Hematopoietic multipotent progenitor cell (in vitro differentiated cells): ENCODE measurements at regions not wholly inside any gene's neighbourhood (a gene's known extent, or its start where the extent isn't known, plus 50 kb on each side); places are given as distances from the start of the nearest gene placed in this dataset.

Experiments used
- DNase-seq, 3 donors: peaks; one replicate each; pipeline ENCODE4 v3.0.0-alpha.2; 2011 to 2015; ENCODE audit warnings: low read depth in 2 of 3, low spot score in 2 of 3

DNA sequence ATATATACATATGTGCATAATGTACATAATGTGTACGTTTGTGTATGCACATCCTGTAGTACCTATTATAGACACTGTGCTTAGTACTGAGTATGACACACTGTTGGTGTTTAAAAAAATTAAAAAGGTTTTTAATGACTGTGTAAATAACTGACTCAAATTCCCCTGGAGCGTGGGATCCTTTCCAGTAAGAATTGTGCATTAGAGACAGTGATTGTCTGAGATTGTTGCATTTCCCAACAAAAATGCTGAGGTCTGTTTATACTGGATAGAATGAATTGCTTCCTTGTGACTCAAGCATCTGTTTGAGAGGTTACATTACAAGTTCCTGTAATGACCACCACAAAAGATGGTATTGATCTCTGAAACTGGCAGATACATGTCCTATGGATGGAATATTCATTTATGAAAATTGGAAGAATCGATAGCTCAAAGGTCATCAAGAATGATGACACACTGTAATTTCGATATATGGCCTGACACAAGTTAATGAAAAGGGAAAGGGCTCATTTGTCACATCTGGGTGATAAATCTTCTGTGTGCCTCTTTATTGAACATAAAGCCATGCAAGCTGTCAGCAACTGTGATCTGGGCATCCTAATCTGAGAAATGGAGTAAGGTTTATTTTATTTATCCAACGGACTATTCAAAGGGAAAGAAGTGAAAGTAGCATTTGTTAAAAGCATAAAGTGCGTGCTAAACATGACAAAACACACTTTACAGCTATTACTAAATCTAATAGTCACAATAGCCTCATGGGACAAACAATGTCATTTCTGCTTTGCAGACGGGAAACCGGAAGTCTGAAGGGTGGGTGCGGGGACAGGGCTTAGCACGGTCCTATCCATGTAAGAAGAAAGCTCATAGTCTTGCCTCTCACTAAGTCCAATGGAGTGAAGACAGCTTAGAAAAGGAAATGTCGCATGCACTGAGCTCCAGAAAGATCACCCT lies 228.8 kb downstream of the CDH11 start:
- no peak for DNase-seq

GRCh38 chr16:64889446-64889845 lies 232.4 kb downstream of the CDH11 start:
- DNase-seq: no peak

- no peak for DNase-seq
These were observed 234.2 kb downstream of the CDH11 start for GRCh38 chr16:64887651-64888050.

GRCh38 chr16:64882078-64882784 lies 239.6 kb downstream of the CDH11 start:
- DNase-seq: no peak

GRCh38 chr16:64880994-64881393 lies 240.9 kb downstream of the CDH11 start:
- DNase-seq: no peak

DNA sequence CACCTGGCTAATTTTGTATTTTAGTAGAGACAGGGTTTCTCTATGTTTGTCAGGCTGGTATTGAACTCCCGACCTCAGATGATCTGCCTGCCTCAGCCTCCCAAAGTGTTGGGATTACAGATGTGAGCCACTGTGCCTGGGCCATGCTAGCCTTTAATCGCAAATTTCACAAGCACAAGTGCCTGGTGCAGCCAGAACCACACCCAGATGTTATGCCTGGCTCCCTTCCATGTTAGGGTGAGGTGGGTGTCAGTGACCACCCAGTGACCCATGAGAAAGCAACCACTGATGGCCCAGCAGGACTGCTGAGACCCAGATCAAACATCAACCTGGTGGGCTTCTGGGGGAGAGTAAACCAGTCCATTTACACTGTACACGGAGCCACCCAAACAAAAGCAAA lies 241.9 kb downstream of the CDH11 start:
- no peak for DNase-seq

GRCh38 chr16:64878940-64879339 lies 242.9 kb downstream of the CDH11 start:
- no peak for DNase-seq

GRCh38 chr16:64872101-64872500 lies 249.8 kb downstream of the CDH11 start:
- DNase-seq: no peak

GRCh38 chr16:64870859-64871258 lies 251.0 kb downstream of the CDH11 start:
- no peak for DNase-seq

DNA sequence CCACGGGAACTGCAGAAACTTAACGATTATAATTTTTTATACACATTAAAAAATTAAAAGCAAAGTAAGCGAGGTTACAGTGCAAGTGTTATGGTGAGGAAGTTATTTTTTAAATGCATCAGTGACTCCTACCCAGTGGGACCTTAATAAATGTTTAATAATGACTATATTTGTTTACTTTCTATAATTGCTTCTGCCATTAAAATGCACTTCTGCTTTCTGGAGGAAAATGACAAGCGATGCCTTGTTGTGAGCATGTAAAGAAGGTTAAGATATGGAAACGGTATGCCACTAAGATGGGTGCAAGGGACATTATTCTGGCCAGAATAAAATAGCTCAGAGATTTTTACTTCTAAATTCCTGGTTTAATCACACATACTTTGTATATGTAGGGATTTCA lies 252.1 kb downstream of the CDH11 start:
- DNase-seq: no peak

- DNase-seq: no peak
These were observed 255.8 kb downstream of the CDH11 start for GRCh38 chr16:64866021-64866420.

DNA sequence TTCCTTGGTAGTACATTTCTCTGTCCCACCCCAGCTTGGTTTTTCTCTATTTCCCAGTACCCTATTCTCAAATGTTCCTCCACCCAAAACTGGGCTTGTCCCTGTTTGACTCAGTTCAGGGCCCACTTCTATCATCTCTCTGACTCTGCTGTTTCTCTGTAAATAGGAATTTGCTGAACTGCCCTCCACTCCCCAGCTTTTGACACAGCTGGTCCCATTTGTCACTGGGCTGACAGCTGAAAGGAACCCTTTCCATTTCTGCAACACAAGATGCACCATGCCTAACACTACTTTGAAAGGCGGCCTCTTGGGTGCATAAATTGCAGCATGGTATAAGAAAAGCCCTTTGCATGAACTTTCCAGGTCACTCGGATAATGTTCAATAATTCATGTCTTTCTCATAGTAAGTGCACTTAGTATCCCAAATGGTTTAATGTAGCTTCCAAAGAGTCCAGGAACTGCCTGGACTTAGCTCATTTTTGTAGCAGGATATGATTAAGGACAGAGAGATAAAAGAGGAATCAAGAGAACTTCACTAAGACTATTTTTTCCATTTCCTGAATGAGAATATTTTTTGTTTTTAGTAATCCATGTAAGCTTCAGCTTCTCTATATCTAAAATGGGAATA lies 256.7 kb downstream of the CDH11 start:
- DNase-seq: no peak

- no peak for DNase-seq
These were observed 257.5 kb downstream of the CDH11 start for GRCh38 chr16:64864232-64864809.

DNA sequence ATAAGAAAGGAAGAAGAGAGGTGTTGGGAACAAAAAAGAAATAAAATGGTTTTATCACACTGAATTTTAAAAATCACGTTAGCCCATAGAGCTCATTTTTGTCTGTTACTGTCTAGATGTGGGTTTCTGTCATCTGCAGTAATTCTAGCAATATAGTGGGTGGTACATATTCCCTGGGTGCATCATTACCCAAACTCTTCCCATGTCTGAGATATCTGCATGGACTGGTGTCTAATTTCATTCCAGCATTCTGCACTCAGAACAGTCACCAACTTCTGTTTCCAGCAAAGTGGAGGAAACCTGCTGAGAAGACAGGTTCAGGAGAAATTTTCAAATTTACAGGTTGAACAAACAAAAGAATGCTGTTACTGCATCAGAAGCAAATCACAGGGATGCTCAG lies 263.8 kb downstream of the CDH11 start:
- no peak for DNase-seq

- DNase-seq: no peak
These were observed 264.5 kb downstream of the CDH11 start for GRCh38 chr16:64857411-64857810.

GRCh38 chr16:64853551-64853950 lies 268.3 kb downstream of the CDH11 start:
- DNase-seq: no peak

DNA sequence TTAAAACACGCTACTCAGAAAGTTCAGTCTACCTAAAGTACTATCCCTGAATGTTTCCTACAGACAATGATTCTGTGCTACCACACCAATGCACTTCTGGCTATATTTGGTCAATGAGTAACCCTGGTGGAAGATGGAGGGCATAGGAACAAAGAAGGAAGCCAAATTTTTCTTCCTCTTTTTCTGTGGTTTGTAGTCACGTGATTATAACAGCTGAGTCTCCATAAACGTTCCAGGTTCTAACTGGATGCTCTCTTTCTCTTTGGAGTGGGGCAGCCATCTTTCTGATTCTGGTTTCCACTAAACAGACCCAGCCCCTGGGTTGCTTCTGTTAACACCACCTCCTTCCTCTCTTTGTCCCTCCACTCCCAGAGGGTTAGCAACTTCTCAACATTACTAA lies 274.9 kb downstream of the CDH11 start:
- DNase-seq: no peak

- no peak for DNase-seq
These were observed 276.8 kb downstream of the CDH11 start for GRCh38 chr16:64845071-64845470.

- no peak for DNase-seq
These were observed 280.4 kb downstream of the CDH11 start for GRCh38 chr16:64841482-64841881.

DNA sequence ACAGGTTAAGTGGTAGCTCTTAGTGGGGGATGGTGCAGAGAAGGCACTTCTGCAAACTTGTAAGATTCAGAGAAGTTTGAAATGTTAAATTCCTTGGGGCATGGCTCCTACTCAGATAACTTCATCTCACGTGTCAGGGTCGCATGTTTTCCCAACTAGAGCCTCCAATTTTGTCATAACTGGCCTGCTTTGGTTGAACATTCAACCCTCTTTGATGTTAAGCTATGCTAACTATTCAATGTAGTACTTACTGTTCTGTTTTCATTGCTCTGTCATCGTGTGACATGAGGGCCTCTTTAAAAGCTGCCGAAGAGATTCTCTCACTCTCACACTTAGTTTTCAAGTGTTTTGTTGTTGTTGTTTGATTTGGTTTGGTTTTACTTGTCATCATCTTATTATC lies 280.8 kb downstream of the CDH11 start:
- DNase-seq: no peak

DNA sequence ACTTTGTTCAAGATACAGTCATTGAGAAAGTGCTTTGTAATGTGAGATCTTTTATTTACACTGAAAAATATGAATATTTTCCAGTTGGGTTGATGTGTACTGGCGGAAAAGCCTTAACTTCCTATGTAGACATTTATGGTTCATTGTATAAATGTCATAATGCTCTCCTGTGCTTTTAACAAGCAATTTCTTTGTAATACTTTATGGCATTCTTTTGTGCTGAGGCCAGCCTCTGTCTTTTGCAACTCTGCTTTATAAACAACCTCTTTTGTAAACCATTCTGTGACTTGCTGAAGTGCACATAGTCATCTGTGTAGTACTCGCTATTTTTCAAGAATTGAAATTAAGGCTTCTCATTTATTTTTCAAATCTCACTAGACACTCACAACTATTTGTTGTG lies 291.2 kb downstream of the CDH11 start:
- DNase-seq: no peak
